A673 (cell line): ENCODE measurements at regions not wholly inside any gene's neighbourhood (a gene's known extent, or its start where the extent isn't known, plus 50 kb on each side); places are given as distances from the start of the nearest gene placed in this dataset.

Source experiments
- EZH2 ChIP-seq: fragments of 200-600 bp; sonication (generic); IDR thresholded peaks from 2 replicates; pipeline ENCODE4 v1.6.1; 2017; ENCODE audit warnings: borderline replicate concordance, low read depth, mild to moderate bottlenecking, mixed read lengths, antibody characterized with exemption, low read length; ENCODE audit not compliant: poor library complexity, severe bottlenecking
- TF ChIP-seq, protein P1 (sequence below): fragments of 300-800, 200-600 bp; sonication (generic); conservative IDR thresholded peaks from 2 replicates; pipeline ENCODE4 v1.5.1; 2017; ENCODE audit warnings: low read depth, mild to moderate bottlenecking, antibody characterized with exemption, low read length, moderate library complexity, mixed read lengths

DNA sequence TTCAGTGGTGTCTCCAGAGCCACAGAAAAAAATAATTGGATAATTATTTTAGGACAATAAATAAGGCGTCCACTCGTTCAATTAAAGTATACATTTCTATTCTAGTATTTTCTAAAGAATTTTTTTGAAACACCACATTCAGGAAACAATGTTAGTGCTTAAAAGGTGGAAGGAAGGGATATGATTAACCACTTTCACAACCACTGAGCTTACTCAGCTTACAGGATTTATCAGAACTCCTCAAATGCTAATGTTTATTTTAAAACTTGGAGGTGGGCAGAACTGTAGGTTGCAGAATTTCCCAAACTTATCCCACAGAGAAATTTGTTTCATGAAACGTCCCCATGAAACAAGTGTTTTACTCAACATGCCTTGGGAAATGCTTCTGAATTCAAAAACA, 54.3 kb upstream of the MAGEB2 start:
- TF ChIP-seq, protein P1, sequence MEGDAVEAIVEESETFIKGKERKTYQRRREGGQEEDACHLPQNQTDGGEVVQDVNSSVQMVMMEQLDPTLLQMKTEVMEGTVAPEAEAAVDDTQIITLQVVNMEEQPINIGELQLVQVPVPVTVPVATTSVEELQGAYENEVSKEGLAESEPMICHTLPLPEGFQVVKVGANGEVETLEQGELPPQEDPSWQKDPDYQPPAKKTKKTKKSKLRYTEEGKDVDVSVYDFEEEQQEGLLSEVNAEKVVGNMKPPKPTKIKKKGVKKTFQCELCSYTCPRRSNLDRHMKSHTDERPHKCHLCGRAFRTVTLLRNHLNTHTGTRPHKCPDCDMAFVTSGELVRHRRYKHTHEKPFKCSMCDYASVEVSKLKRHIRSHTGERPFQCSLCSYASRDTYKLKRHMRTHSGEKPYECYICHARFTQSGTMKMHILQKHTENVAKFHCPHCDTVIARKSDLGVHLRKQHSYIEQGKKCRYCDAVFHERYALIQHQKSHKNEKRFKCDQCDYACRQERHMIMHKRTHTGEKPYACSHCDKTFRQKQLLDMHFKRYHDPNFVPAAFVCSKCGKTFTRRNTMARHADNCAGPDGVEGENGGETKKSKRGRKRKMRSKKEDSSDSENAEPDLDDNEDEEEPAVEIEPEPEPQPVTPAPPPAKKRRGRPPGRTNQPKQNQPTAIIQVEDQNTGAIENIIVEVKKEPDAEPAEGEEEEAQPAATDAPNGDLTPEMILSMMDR = no peak
- TF ChIP-seq EZH2 = no peak
